ENCODE measurements at regions not wholly inside any gene's neighbourhood (a gene's known extent, or its start where the extent isn't known, plus 50 kb on each side); places are given as distances from the start of the nearest gene placed in this dataset.

DNA sequence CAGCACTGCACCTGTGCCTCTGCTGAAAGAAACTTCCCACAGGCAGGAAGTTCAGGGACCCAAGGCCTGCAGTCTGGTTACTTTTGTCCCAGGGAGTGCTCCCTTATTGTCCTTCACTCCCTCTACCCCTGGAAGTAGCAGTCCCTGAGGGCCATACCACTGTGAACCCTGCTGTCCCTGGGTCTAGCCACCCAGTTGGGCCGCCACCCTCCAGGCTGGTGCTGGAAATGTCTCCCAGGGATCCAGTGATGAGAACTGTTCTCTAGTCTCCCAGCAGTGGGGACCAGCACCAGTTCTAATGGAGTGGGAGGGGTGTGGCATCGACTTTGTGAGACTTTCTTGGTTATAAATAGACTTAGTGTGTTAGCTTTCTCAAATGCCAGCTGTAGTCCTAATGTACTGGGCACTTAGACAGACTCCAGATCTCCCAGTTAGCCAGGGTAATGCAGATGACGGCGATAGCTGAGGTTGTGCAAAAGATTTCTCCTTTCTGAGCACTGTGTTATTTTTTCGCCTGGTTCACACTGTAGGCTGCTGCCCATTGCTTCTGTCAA, 462.5 kb downstream of the CDH26 start:
- TF ChIP-seq, protein P1, sequence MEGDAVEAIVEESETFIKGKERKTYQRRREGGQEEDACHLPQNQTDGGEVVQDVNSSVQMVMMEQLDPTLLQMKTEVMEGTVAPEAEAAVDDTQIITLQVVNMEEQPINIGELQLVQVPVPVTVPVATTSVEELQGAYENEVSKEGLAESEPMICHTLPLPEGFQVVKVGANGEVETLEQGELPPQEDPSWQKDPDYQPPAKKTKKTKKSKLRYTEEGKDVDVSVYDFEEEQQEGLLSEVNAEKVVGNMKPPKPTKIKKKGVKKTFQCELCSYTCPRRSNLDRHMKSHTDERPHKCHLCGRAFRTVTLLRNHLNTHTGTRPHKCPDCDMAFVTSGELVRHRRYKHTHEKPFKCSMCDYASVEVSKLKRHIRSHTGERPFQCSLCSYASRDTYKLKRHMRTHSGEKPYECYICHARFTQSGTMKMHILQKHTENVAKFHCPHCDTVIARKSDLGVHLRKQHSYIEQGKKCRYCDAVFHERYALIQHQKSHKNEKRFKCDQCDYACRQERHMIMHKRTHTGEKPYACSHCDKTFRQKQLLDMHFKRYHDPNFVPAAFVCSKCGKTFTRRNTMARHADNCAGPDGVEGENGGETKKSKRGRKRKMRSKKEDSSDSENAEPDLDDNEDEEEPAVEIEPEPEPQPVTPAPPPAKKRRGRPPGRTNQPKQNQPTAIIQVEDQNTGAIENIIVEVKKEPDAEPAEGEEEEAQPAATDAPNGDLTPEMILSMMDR (IDR thresholded peaks at IDR 0.05) = no peak
- TF ChIP-seq POLR2A (IDR thresholded peaks at IDR 0.05) = no peak

Data from lower leg skin (tissue), 3 donors.